Thyroid gland (tissue), 4 donors: ENCODE measurements at regions not wholly inside any gene's neighbourhood (a gene's known extent, or its start where the extent isn't known, plus 50 kb on each side); places are given as distances from the start of the nearest gene placed in this dataset.

Experiments used
- DNase-seq, 2 donors: peaks; one replicate each; pipeline ENCODE4 v3.0.0-alpha.2; 2019
- H3K27ac ChIP-seq, 3 donors: fragments of 200-600 bp; sonication (generic); 1 replicate in 2 of 3; 2 replicates in 1 of 3; pipeline ENCODE4 v1.5.1; 2016 to 2019; ENCODE audit warnings: mild to moderate bottlenecking in 1 of 3, moderate library complexity in 1 of 3
- H3K27me3 ChIP-seq: fragments of 200-600 bp; sonication (generic); one replicate; pipeline ENCODE4 v1.5.1; 2019
- H3K36me3 ChIP-seq, 2 donors: fragments of 200-600 bp; sonication (generic); one replicate each; pipeline ENCODE4 v1.5.1; 2016 to 2019
- H3K4me1 ChIP-seq, 2 donors: fragments of 200-600 bp; sonication (generic); one replicate each; pipeline ENCODE4 v1.5.1; 2017 to 2019
- H3K4me3 ChIP-seq, 3 donors: fragments of 200-600 bp; sonication (generic); replicated peaks in 1 of 3; 1 replicate in 2 of 3; 2 replicates in 1 of 3; pipeline ENCODE4 v1.5.1; 2016; ENCODE audit warnings: mild to moderate bottlenecking in 1 of 3
- H3K9me3 ChIP-seq: fragments of 200-600 bp; sonication (generic); one replicate; pipeline ENCODE4 v1.5.1; 2017
- CTCF ChIP-seq, 6 experiments: fragments of 200-600 bp in 3 of 6; fragments of 450-650 bp in 3 of 6; sonication (generic) in 3 of 6; IDR thresholded peaks; one replicate each; pipeline ENCODE4 v1.5.1; 2016 to 2019; ENCODE audit warnings: antibody characterized with exemption in 6 of 6, mild to moderate bottlenecking in 2 of 6, inconsistent platforms in 1 of 6, moderate library complexity in 1 of 6
- POLR2A ChIP-seq, 2 donors: fragments of 450-650 bp; IDR thresholded peaks; one replicate each; pipeline ENCODE4 v1.6.1; 2017; ENCODE audit warnings: antibody characterized with exemption in 2 of 2, mild to moderate bottlenecking in 2 of 2, moderate library complexity in 1 of 2
- WGBS, 2 donors: methylation state at CpG; one replicate each; pipeline ENCODE4 v1.1.5; 2017; 5-methylcytosine and 5-hydroxymethylcytosine counted together
- intact Hi-C: fragments of 100-400 bp; cut with DNase I; formaldehyde crosslinking; loops from one replicate; pipeline ENCODE4 v1.15.1; 2023

- WGBS, 2 donors = 79 to 86% methylated on average over 1 of the region's 1 CpG
- intact Hi-C loops = no loop called here
- TF ChIP-seq POLR2A (IDR thresholded peaks at IDR 0.05) (no peak), CTCF (IDR thresholded peaks at IDR 0.05) (no peak)
Observed at GRCh38 chr11:122258446-122259194, 142.6 kb upstream of the BLID start.

GRCh38 chr11:122253589-122254231 is 137.7 kb upstream of the BLID start:
- DNase-seq = no peak
- no peak overlapping the region for H3K4me3 ChIP-seq
- WGBS, 2 donors = 21 to 26% methylated on average over 4 of the region's 4 CpGs
- peak overlapping the region in 1 of 3 donors; percentile 7 for H3K27ac ChIP-seq
- intact Hi-C loops = no loop called here
- H3K4me1 ChIP-seq = peaks cover 0 to 9% of the 10 kb centered on the region in 2 donors
- H3K27me3 ChIP-seq = no peaks in the 10 kb centered on the region
- H3K36me3 ChIP-seq = no peaks in the 10 kb centered on the region
- no peaks in the 10 kb centered on the region for H3K9me3 ChIP-seq
- TF ChIP-seq POLR2A (IDR thresholded peaks at IDR 0.05) (no peak), CTCF (IDR thresholded peaks at IDR 0.05) (no peak)

More at GRCh38 chr11:122258446-122259194, 142.6 kb upstream of the BLID start:
- Histone ChIP-seq H3K9me3 (no peaks in the 10 kb centered on the region), H3K36me3 (no peaks in the 10 kb centered on the region), H3K4me3 (no peak overlapping the region), H3K27me3 (no peaks in the 10 kb centered on the region), H3K27ac (no peak overlapping the region), H3K4me1 (peaks cover 0 to 6% of the 10 kb centered on the region in 2 donors)
- DNase-seq = no peak

GRCh38 chr11:122248939-122249338 is 132.9 kb upstream of the BLID start:
- no peaks in the 10 kb centered on the region for H3K36me3 ChIP-seq
- no peak for DNase-seq
- TF ChIP-seq POLR2A (IDR thresholded peaks at IDR 0.05) = no peak
- no peak for TF ChIP-seq CTCF (IDR thresholded peaks at IDR 0.05)
- intact Hi-C loops = no loop called here
- H3K27me3 ChIP-seq = no peaks in the 10 kb centered on the region
- peaks cover 12 to 17% of the 10 kb centered on the region in 2 donors for H3K4me1 ChIP-seq
- H3K4me3 ChIP-seq = no peak overlapping the region
- H3K9me3 ChIP-seq = no peaks in the 10 kb centered on the region
- 91% methylated on average over 8 of the region's 8 CpGs for WGBS, 2 donors
- no peak overlapping the region for H3K27ac ChIP-seq

GRCh38 chr11:122248131-122248530 is 132.1 kb upstream of the BLID start:
- intact Hi-C loops = no loop called here
- Histone ChIP-seq H3K27ac (peak overlapping the region in 1 of 3 donors; percentile 45), H3K4me3 (no peak overlapping the region), H3K27me3 (no peaks in the 10 kb centered on the region), H3K4me1 (peaks cover 10 to 12% of the 10 kb centered on the region in 2 donors), H3K36me3 (no peaks in the 10 kb centered on the region), H3K9me3 (no peaks in the 10 kb centered on the region)
- no peak for TF ChIP-seq POLR2A (IDR thresholded peaks at IDR 0.05)
- TF ChIP-seq CTCF (IDR thresholded peaks at IDR 0.05) = no peak
- WGBS, 2 donors = 27 to 28% methylated on average over 4 of the region's 4 CpGs
- peak; percentile 64 to 73 for DNase-seq

- 91 to 92% methylated on average over 2 of the region's 2 CpGs for WGBS, 2 donors
- intact Hi-C loops = no loop called here
Observed at GRCh38 chr11:122246874-122247273, 130.9 kb upstream of the BLID start.

More at GRCh38 chr11:122246874-122247273, 130.9 kb upstream of the BLID start:
- Histone ChIP-seq H3K4me1 (peaks cover 10 to 12% of the 10 kb centered on the region in 2 donors), H3K27me3 (no peaks in the 10 kb centered on the region), H3K36me3 (no peaks in the 10 kb centered on the region), H3K27ac (no peak overlapping the region), H3K9me3 (no peaks in the 10 kb centered on the region), H3K4me3 (no peak overlapping the region)
- DNase-seq = no peak
- TF ChIP-seq POLR2A (IDR thresholded peaks at IDR 0.05) (no peak), CTCF (IDR thresholded peaks at IDR 0.05) (no peak)
